ENCODE measurements at regions not wholly inside any gene's neighbourhood (a gene's known extent, or its start where the extent isn't known, plus 50 kb on each side); places are given as distances from the start of the nearest gene placed in this dataset.

DNA sequence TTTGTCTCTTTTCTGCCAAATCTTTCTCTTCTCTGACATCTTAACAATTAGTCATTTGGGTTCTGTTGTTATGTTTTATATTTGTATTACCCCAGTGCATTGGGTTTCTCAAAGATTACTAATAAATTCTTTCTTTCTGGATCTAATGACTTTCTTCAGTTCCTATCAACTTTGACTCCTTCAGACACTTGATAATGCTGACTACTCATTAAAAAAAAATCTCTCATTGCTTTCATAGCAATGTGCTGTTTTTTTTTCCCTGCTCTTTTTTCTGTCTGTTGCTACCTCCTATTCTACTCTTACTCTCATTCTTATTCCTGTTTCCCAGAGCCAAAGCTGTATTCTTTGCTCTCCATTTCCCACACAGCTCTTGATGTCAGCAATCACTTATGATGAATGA lies 81.3 kb upstream of the MAP3K7 start:
- no peak for TF ChIP-seq POLR2A (IDR thresholded peaks at IDR 0.05)
- TF ChIP-seq, protein P1, sequence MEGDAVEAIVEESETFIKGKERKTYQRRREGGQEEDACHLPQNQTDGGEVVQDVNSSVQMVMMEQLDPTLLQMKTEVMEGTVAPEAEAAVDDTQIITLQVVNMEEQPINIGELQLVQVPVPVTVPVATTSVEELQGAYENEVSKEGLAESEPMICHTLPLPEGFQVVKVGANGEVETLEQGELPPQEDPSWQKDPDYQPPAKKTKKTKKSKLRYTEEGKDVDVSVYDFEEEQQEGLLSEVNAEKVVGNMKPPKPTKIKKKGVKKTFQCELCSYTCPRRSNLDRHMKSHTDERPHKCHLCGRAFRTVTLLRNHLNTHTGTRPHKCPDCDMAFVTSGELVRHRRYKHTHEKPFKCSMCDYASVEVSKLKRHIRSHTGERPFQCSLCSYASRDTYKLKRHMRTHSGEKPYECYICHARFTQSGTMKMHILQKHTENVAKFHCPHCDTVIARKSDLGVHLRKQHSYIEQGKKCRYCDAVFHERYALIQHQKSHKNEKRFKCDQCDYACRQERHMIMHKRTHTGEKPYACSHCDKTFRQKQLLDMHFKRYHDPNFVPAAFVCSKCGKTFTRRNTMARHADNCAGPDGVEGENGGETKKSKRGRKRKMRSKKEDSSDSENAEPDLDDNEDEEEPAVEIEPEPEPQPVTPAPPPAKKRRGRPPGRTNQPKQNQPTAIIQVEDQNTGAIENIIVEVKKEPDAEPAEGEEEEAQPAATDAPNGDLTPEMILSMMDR (IDR thresholded peaks at IDR 0.05), result no peak
